ENCODE measurements at regions not wholly inside any gene's neighbourhood (a gene's known extent, or its start where the extent isn't known, plus 50 kb on each side); places are given as distances from the start of the nearest gene placed in this dataset.

- CTCF ChIA-PET, result no interaction called here
- in situ Hi-C loops (cut with HindIII; ENCODE audit: low pct_unique_long_range_greater_than_20kb, low sequenced_read_pairs), result no loop called here
- POLR2A ChIA-PET, result no interaction called here
- ATAC-seq, result no peak
- intact Hi-C loops (cut with micrococcal nuclease; ENCODE audit: unreplicated experiment), result no loop called here
- Histone ChIP-seq H3K4me1 (ENCODE audit: control insufficient read depth, insufficient read depth, low read length) (no peaks in the 10 kb centered on the region), H3K27ac (ENCODE audit: low read length) (no peak overlapping the region), H3K27me3 (ENCODE audit: control insufficient read depth, insufficient read depth, low read length) (no peaks in the 10 kb centered on the region), H3K9me3 (ENCODE audit: control insufficient read depth, insufficient read depth, low read depth, low read length) (no peaks in the 10 kb centered on the region), H3K36me3 (ENCODE audit: control insufficient read depth, insufficient read depth, low read length) (no peaks in the 10 kb centered on the region), H3K4me3 (ENCODE audit: low read depth in 2 of 2, low read length in 2 of 2) (no peak overlapping the region)
- no peak for DNase-seq (ENCODE audit: low read depth, low spot score)
- BruUV-seq (replicated peaks), result no TSS peak
- no peak for TF ChIP-seq SIN3A (IDR thresholded peaks at IDR 0.05; ENCODE audit: borderline replicate concordance, insufficient read depth, low read depth, low read length)
- no peak for TF ChIP-seq TCF7L2 (IDR thresholded peaks at IDR 0.05; ENCODE audit: low read depth, low read length)
- no peak for TF ChIP-seq REST (IDR thresholded peaks at IDR 0.05; ENCODE audit: insufficient read depth in 1 of 2, low read depth in 2 of 2, low read length in 1 of 2)
- no peak for TF ChIP-seq CTCF (IDR thresholded peaks at IDR 0.05)
- no peak for TF ChIP-seq POLR2AphosphoS5 (IDR thresholded peaks at IDR 0.05; ENCODE audit: low read depth, low read length)
Observed at GRCh38 chr2:22043784-22044183, 920.0 kb downstream of the TDRD15 start.

- Histone ChIP-seq H3K4me1 (ENCODE audit: control insufficient read depth, insufficient read depth, low read length) (no peaks in the 10 kb centered on the region), H3K27me3 (ENCODE audit: control insufficient read depth, insufficient read depth, low read length) (no peaks in the 10 kb centered on the region), H3K4me3 (ENCODE audit: low read depth in 2 of 2, low read length in 2 of 2) (no peak overlapping the region), H3K9me3 (ENCODE audit: control insufficient read depth, insufficient read depth, low read depth, low read length) (no peaks in the 10 kb centered on the region; the same call in 1 of the 2 replicates), H3K36me3 (ENCODE audit: control insufficient read depth, insufficient read depth, low read length) (no peaks in the 10 kb centered on the region), H3K27ac (ENCODE audit: low read length) (no peak overlapping the region)
- POLR2A ChIA-PET, result no interaction called here
- ATAC-seq, result no peak
- CTCF ChIA-PET, result interaction anchor here (0.6 kb wide), 1 partner anchor 68 kb away, joined by 8 read pairs; no protein-coding TSS in a partner anchor
- no peak for DNase-seq (ENCODE audit: low read depth, low spot score)
- in situ Hi-C loops (cut with HindIII; ENCODE audit: low pct_unique_long_range_greater_than_20kb, low sequenced_read_pairs) (no loop called here), intact Hi-C loops (cut with micrococcal nuclease; ENCODE audit: unreplicated experiment) (no loop called here)
- no TSS peak for BruUV-seq (replicated peaks)
- no peak for TF ChIP-seq POLR2AphosphoS5 (IDR thresholded peaks at IDR 0.05; ENCODE audit: low read depth, low read length)
Observed at GRCh38 chr2:22055784-22056620, 932.2 kb downstream of the TDRD15 start.

- in situ Hi-C loops (cut with HindIII; ENCODE audit: low pct_unique_long_range_greater_than_20kb, low sequenced_read_pairs), result no loop called here
- Histone ChIP-seq H3K4me1 (ENCODE audit: control insufficient read depth, insufficient read depth, low read length) (no peaks in the 10 kb centered on the region), H3K27ac (ENCODE audit: low read length) (no peak overlapping the region), H3K9me3 (ENCODE audit: control insufficient read depth, insufficient read depth, low read depth, low read length) (no peaks in the 10 kb centered on the region; the same call in 1 of the 2 replicates), H3K27me3 (ENCODE audit: control insufficient read depth, insufficient read depth, low read length) (no peaks in the 10 kb centered on the region), H3K36me3 (ENCODE audit: control insufficient read depth, insufficient read depth, low read length) (no peaks in the 10 kb centered on the region), H3K4me3 (ENCODE audit: low read depth in 2 of 2, low read length in 2 of 2) (no peak overlapping the region)
- ChIA-PET POLR2A (no interaction called here), CTCF (no interaction called here)
- no peak for ATAC-seq
- intact Hi-C loops (cut with micrococcal nuclease; ENCODE audit: unreplicated experiment), result no loop called here
- no peak for TF ChIP-seq SIN3A (IDR thresholded peaks at IDR 0.05; ENCODE audit: borderline replicate concordance, insufficient read depth, low read depth, low read length)
- TF ChIP-seq REST (IDR thresholded peaks at IDR 0.05; ENCODE audit: insufficient read depth in 1 of 2, low read depth in 2 of 2, low read length in 1 of 2), result no peak
- no peak for TF ChIP-seq CTCF (IDR thresholded peaks at IDR 0.05)
- no peak for TF ChIP-seq POLR2AphosphoS5 (IDR thresholded peaks at IDR 0.05; ENCODE audit: low read depth, low read length)
- TF ChIP-seq TCF7L2 (IDR thresholded peaks at IDR 0.05; ENCODE audit: low read depth, low read length), result no peak
- no peak for DNase-seq (ENCODE audit: low read depth, low spot score)
- no TSS peak for BruUV-seq (replicated peaks)
Observed at GRCh38 chr2:22056621-22057132, 932.9 kb downstream of the TDRD15 start.

Data from Panc1 (cell line).